OCI-LY7 (cell line): ENCODE measurements at regions not wholly inside any gene's neighbourhood (a gene's known extent, or its start where the extent isn't known, plus 50 kb on each side); places are given as distances from the start of the nearest gene placed in this dataset.

Experiments used
- BruUV-seq: library from RNA; stranded (reverse); fragments of 400-500 nt; replicated peaks from 2 replicates; lab custom pipeline; 2021; lab: Mats Ljungman, UMichigan
- CTCF ChIA-PET: fragments of 300-600 bp; sonication (Branson Sonifier 250); formaldehyde crosslinking; loops from one replicate; lab custom pipeline; 2022; ENCODE audit warnings: antibody characterized with exemption; ENCODE audit not compliant: unreplicated experiment; lab: Charles Lee
- POLR2A ChIA-PET: fragments of 300-600 bp; sonication (Branson Sonifier 250); formaldehyde crosslinking; loops from one replicate; lab custom pipeline; 2022; ENCODE audit warnings: antibody characterized with exemption; lab: Charles Lee
- DNase-seq: peaks from one replicate; pipeline ENCODE4 v3.0.0-alpha.2; 2015; ENCODE audit warnings: low spot score
- H2AFZ ChIP-seq: fragments of 200-600 bp; sonication (generic), shearing (Covaris generic); 2 replicates; pipeline ENCODE4 v1.6.1; 2014; ENCODE audit warnings: mild to moderate bottlenecking, antibody characterized with exemption, low read length, moderate library complexity
- H3K27ac ChIP-seq: fragments of 200-600 bp; sonication (generic); 2 replicates; pipeline ENCODE4 v1.5.1; 2014; ENCODE audit warnings: mixed run types, low read depth, mild to moderate bottlenecking, moderate library complexity, low read length, inconsistent platforms; ENCODE audit not compliant: poor library complexity, severe bottlenecking
- H3K36me3 ChIP-seq: fragments of 200-600 bp; sonication (generic); 2 replicates; pipeline ENCODE4 v1.6.1; 2014; ENCODE audit warnings: mild to moderate bottlenecking, antibody characterized with exemption, low read length, moderate library complexity, mixed read lengths; ENCODE audit not compliant: insufficient read depth
- H3K4me1 ChIP-seq: fragments of 200-600 bp; sonication (generic); 2 replicates; pipeline ENCODE4 v1.5.1; 2014; ENCODE audit warnings: mild to moderate bottlenecking, low read length; ENCODE audit not compliant: insufficient read depth, poor library complexity, severe bottlenecking
- H3K4me2 ChIP-seq: fragments of 200-600 bp; sonication (generic); 2 replicates; pipeline ENCODE4 v1.6.1; 2014; ENCODE audit warnings: mild to moderate bottlenecking, low read length
- H3K4me3 ChIP-seq: fragments of 200-600 bp; sonication (generic); 2 replicates; pipeline ENCODE4 v1.5.1; 2014; ENCODE audit warnings: mild to moderate bottlenecking, low read depth, low read length; ENCODE audit not compliant: poor library complexity, severe bottlenecking
- H3K79me2 ChIP-seq: fragments of 200-600 bp; sonication (generic); 2 replicates; pipeline ENCODE4 v1.6.1; 2016; ENCODE audit warnings: low read depth, mild to moderate bottlenecking, low read length, moderate library complexity, mixed read lengths; ENCODE audit not compliant: insufficient read depth
- H3K9me2 ChIP-seq: fragments of 200-600 bp; sonication (generic); 2 replicates; pipeline ENCODE4 v1.6.1; 2016; ENCODE audit warnings: mild to moderate bottlenecking, low read length, mixed read lengths; ENCODE audit not compliant: insufficient read depth
- H3K9me3 ChIP-seq: fragments of 200-600 bp; sonication (generic); 2 replicates; pipeline ENCODE4 v1.6.1; 2014; ENCODE audit warnings: mild to moderate bottlenecking, mixed run types, low read length, mixed read lengths
- H4K20me1 ChIP-seq: fragments of 200-600 bp; sonication (generic); 2 replicates; pipeline ENCODE4 v1.6.1; 2014; ENCODE audit warnings: mild to moderate bottlenecking, antibody characterized with exemption, low read length, moderate library complexity, mixed read lengths; ENCODE audit not compliant: insufficient read depth
- EZH2phosphoT487 ChIP-seq: fragments of 200-600 bp; sonication (generic); IDR thresholded peaks from 2 replicates; pipeline ENCODE4 v1.6.1; 2018; ENCODE audit warnings: low read depth, borderline replicate concordance, mild to moderate bottlenecking, mixed run types, antibody characterized with exemption, low read length, moderate library complexity, mixed read lengths
- intact Hi-C: fragments of 100-400 bp; cut with micrococcal nuclease; formaldehyde crosslinking; loops from one replicate; pipeline ENCODE4 v1.10.0; 2022; ENCODE audit not compliant: unreplicated experiment
- TF ChIP-seq, protein P1 (sequence below): fragments of 200-600 bp; sonication (generic); conservative IDR thresholded peaks from 2 replicates; pipeline ENCODE4 v1.5.1; 2014; ENCODE audit warnings: mild to moderate bottlenecking, antibody characterized with exemption, low read length, moderate library complexity, mixed read lengths

DNA sequence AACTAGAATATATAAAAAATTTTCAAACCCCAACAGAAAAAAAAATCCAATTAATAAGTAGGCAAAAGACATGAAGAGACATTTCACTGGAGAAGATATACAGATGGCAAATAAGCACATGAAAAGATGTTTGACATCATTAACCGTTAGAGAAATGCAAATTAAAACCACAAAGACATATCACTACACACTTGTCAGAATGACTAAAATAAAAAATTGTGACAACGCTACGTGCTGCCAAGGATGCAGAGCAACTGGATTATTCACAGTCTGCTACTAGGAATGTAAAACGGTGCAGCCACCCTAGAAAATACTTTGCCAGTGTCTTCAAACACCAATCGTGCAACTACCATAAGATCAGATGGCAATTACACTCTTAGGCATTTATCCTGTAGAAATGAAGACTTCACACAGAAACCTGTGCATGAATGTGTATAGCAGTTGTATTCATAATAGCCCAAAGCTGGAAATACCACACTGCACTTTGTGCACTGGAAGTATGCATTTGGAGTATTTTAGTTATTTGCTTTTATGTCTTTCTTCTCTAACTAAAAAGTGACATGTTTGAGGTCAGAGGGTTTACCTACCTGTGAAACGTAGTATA, 75.3 kb upstream of the PALMD start:
- POLR2A ChIA-PET: no interaction called here

DNA sequence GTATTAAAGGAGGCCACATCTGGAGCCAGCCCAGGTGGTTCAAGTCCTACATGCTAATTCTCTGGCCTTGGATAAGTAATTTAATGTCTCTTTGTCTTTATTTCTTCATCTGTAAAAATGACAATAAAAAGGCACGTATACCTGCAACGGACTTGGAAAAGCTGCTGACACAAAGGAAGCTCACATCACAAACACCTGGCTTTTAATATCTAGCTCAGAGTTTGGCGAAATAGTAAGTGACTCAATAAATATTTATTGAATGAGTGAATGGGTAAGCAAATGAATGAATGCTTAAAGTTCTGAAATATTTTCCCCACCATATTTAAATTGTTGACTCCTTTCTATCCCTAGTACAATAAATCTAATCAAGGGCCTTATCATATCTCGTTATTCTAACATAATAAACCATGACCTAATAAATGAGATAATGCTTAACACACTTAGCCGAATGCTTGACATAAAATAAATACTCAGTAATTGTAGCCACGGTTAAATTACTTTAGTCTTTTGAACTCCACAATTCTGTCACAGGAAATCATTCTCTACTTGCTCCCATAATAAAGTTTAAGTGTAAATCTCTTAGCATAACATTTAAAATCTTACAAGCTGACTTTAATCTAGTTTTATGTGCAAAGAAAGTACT, 74.7 kb upstream of the PALMD start:
- H3K4me2 ChIP-seq: no peak overlapping the region
- no TSS peak for BruUV-seq
- H3K4me1 ChIP-seq: peaks cover 5% of the 10 kb centered on the region
- DNase-seq: no peak
- H3K79me2 ChIP-seq: no peaks in the 10 kb centered on the region
- ChIA-PET POLR2A (no interaction called here), CTCF (no interaction called here)
- no peaks in the 10 kb centered on the region for H3K36me3 ChIP-seq
- H4K20me1 ChIP-seq: no peaks in the 10 kb centered on the region
- no peak overlapping the region for H3K27ac ChIP-seq
- no peak overlapping the region for H3K4me3 ChIP-seq
- no peaks in the 10 kb centered on the region for H3K9me2 ChIP-seq
- H2AFZ ChIP-seq: no peak overlapping the region; the same call in 1 of the 2 replicates
- no peaks in the 10 kb centered on the region for H3K9me3 ChIP-seq
- TF ChIP-seq, protein P1, sequence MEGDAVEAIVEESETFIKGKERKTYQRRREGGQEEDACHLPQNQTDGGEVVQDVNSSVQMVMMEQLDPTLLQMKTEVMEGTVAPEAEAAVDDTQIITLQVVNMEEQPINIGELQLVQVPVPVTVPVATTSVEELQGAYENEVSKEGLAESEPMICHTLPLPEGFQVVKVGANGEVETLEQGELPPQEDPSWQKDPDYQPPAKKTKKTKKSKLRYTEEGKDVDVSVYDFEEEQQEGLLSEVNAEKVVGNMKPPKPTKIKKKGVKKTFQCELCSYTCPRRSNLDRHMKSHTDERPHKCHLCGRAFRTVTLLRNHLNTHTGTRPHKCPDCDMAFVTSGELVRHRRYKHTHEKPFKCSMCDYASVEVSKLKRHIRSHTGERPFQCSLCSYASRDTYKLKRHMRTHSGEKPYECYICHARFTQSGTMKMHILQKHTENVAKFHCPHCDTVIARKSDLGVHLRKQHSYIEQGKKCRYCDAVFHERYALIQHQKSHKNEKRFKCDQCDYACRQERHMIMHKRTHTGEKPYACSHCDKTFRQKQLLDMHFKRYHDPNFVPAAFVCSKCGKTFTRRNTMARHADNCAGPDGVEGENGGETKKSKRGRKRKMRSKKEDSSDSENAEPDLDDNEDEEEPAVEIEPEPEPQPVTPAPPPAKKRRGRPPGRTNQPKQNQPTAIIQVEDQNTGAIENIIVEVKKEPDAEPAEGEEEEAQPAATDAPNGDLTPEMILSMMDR: no peak
- TF ChIP-seq EZH2phosphoT487: no peak
- intact Hi-C loops: no loop called here

More for the DNA sequence above, 75.3 kb upstream of the PALMD start:
- no peaks in the 10 kb centered on the region for H3K36me3 ChIP-seq
- DNase-seq: no peak
- no peaks in the 10 kb centered on the region for H3K79me2 ChIP-seq
- no peaks in the 10 kb centered on the region for H3K9me3 ChIP-seq
- H3K9me2 ChIP-seq: no peaks in the 10 kb centered on the region
- H4K20me1 ChIP-seq: no peaks in the 10 kb centered on the region
- peak overlapping the region; percentile 8; the same call in 1 of the 2 replicates for H2AFZ ChIP-seq
- CTCF ChIA-PET: no interaction called here
- TF ChIP-seq, protein P1: no peak
- TF ChIP-seq EZH2phosphoT487: no peak
- H3K27ac ChIP-seq: no peak overlapping the region
- BruUV-seq: no TSS peak
- no peak overlapping the region for H3K4me3 ChIP-seq
- intact Hi-C loops: no loop called here
- peaks cover 5% of the 10 kb centered on the region for H3K4me1 ChIP-seq
- no peak overlapping the region for H3K4me2 ChIP-seq
